T-helper 1 cell (primary cell): ENCODE measurements at regions not wholly inside any gene's neighbourhood (a gene's known extent, or its start where the extent isn't known, plus 50 kb on each side); places are given as distances from the start of the nearest gene placed in this dataset.
"Not testable (repeated sequence)": the region's sequence is repeated elsewhere in the genome, so short reads cannot be mapped to it uniquely, and the experiment has no call there.

Experiments
- DNase-seq, 5 donors: peaks; one replicate each; pipeline ENCODE4 v3.0.0-alpha.2; 2012 to 2020

GRCh38 chr1:29428997-29429396 is 192.7 kb downstream of the PTPRU start:
- DNase-seq: no peak

GRCh38 chr1:29428280-29428615 is 191.9 kb downstream of the PTPRU start:
- DNase-seq: no peak

- DNase-seq: no peak
Observed at GRCh38 chr1:29427614-29428279, 191.4 kb downstream of the PTPRU start.

GRCh38 chr1:29426701-29427279 is 190.5 kb downstream of the PTPRU start:
- no peak for DNase-seq

- no peak for DNase-seq
Observed at GRCh38 chr1:29425631-29426030, 189.3 kb downstream of the PTPRU start.

- no peak for DNase-seq
Observed at GRCh38 chr1:29424266-29424665, 187.9 kb downstream of the PTPRU start.

GRCh38 chr1:29420202-29420601 is 183.9 kb downstream of the PTPRU start:
- no peak for DNase-seq

GRCh38 chr1:29417971-29418370 is 181.6 kb downstream of the PTPRU start:
- no peak for DNase-seq

GRCh38 chr1:29417147-29417858 is 181.0 kb downstream of the PTPRU start:
- DNase-seq: no peak

- no peak for DNase-seq
Observed at GRCh38 chr1:29416267-29417146, 180.2 kb downstream of the PTPRU start.

- DNase-seq: no peak
Observed at GRCh38 chr1:29415861-29416260, 179.5 kb downstream of the PTPRU start.

GRCh38 chr1:29415156-29415830 is 179.0 kb downstream of the PTPRU start:
- no peak for DNase-seq

- DNase-seq: no peak
Observed at GRCh38 chr1:29414086-29414485, 177.8 kb downstream of the PTPRU start.

GRCh38 chr1:29413661-29414060 is 177.3 kb downstream of the PTPRU start:
- no peak for DNase-seq

- no peak for DNase-seq
Observed at GRCh38 chr1:29412591-29412990, 176.3 kb downstream of the PTPRU start.

GRCh38 chr1:29410476-29410875 is 174.2 kb downstream of the PTPRU start:
- no peak for DNase-seq

GRCh38 chr1:29409616-29410015 is 173.3 kb downstream of the PTPRU start:
- DNase-seq: no peak

- DNase-seq: no peak
Observed at GRCh38 chr1:29408831-29409605, 172.7 kb downstream of the PTPRU start.

- DNase-seq: no peak
Observed at GRCh38 chr1:29406814-29407213, 170.5 kb downstream of the PTPRU start.

GRCh38 chr1:29400203-29400602 is 163.9 kb downstream of the PTPRU start:
- not testable (repeated sequence) for DNase-seq

- DNase-seq: no peak
Observed at GRCh38 chr1:29399465-29399864, 163.1 kb downstream of the PTPRU start.

GRCh38 chr1:29398431-29398830 is 162.1 kb downstream of the PTPRU start:
- DNase-seq: no peak
